ENCODE measurements at regions not wholly inside any gene's neighbourhood (a gene's known extent, or its start where the extent isn't known, plus 50 kb on each side); places are given as distances from the start of the nearest gene placed in this dataset.
A peak's percentile ranks its signal among the peaks of the same experiment; 100 is the strongest.

GRCh38 chr1:188594542-188595235 lies 1765.9 kb downstream of the PLA2G4A start:
- no peak overlapping the region for H3K4me3 ChIP-seq
- DNase-seq: no peak
- H3F3A ChIP-seq (ENCODE audit: insufficient read depth, low read depth): no peaks in the 10 kb centered on the region
- H2AFZ ChIP-seq: no peak overlapping the region
- no peaks in the 10 kb centered on the region for H3K79me2 ChIP-seq (ENCODE audit: low read depth)
- CTCF ChIA-PET: no interaction called here
- H3K36me3 ChIP-seq (ENCODE audit: low read depth): no peaks in the 10 kb centered on the region
- POLR2A ChIA-PET (ENCODE audit: unreplicated experiment): no interaction called here
- no peak overlapping the region for H3K4me2 ChIP-seq
- TF ChIP-seq CTCF (conservative IDR thresholded peaks at IDR 0.05): no peak
- no peak for TF ChIP-seq EZH2 (IDR thresholded peaks at IDR 0.05; ENCODE audit: low read depth)
- no peaks in the 10 kb centered on the region for H4K20me1 ChIP-seq (ENCODE audit: insufficient read depth)
- H3K27ac ChIP-seq: no peak overlapping the region
- intact Hi-C loops (cut with micrococcal nuclease; ENCODE audit: unreplicated experiment): no loop called here
- BruUV-seq (replicated peaks): no TSS peak
- H3K9me3 ChIP-seq (ENCODE audit: insufficient read depth, low read depth): no peaks in the 10 kb centered on the region
- no peaks in the 10 kb centered on the region for H3K4me1 ChIP-seq (replicated peaks; ENCODE audit: insufficient read depth)
- no peaks in the 10 kb centered on the region for H3K27me3 ChIP-seq (ENCODE audit: insufficient read depth, low read depth)
- no peaks in the 10 kb centered on the region for H3K9me2 ChIP-seq (ENCODE audit: insufficient read depth)

- no TSS peak for BruUV-seq (replicated peaks)
- Histone ChIP-seq H3K27ac (no peak overlapping the region), H3K9me3 (ENCODE audit: insufficient read depth, low read depth) (no peaks in the 10 kb centered on the region), H4K20me1 (ENCODE audit: insufficient read depth) (no peaks in the 10 kb centered on the region), H3K79me2 (ENCODE audit: low read depth) (no peaks in the 10 kb centered on the region), H3K4me1 (replicated peaks; ENCODE audit: insufficient read depth) (no peaks in the 10 kb centered on the region), H3K36me3 (ENCODE audit: low read depth) (no peaks in the 10 kb centered on the region), H3F3A (ENCODE audit: insufficient read depth, low read depth) (no peaks in the 10 kb centered on the region), H2AFZ (peak overlapping the region; percentile 63; the same call in 1 of the 2 replicates), H3K4me2 (no peak overlapping the region), H3K27me3 (ENCODE audit: insufficient read depth, low read depth) (no peaks in the 10 kb centered on the region), H3K4me3 (no peak overlapping the region), H3K9me2 (ENCODE audit: insufficient read depth) (no peaks in the 10 kb centered on the region)
- TF ChIP-seq CTCF (conservative IDR thresholded peaks at IDR 0.05) (no peak), EZH2 (IDR thresholded peaks at IDR 0.05; ENCODE audit: low read depth) (no peak)
- ChIA-PET CTCF (no interaction called here), POLR2A (ENCODE audit: unreplicated experiment) (no interaction called here)
- intact Hi-C loops (cut with micrococcal nuclease; ENCODE audit: unreplicated experiment): no loop called here
- no peak for DNase-seq
Observed at GRCh38 chr1:188599313-188599712, 1770.6 kb downstream of the PLA2G4A start.

- no peaks in the 10 kb centered on the region for H4K20me1 ChIP-seq (ENCODE audit: insufficient read depth)
- POLR2A ChIA-PET (ENCODE audit: unreplicated experiment): no interaction called here
- H3K36me3 ChIP-seq (ENCODE audit: low read depth): no peaks in the 10 kb centered on the region
- no peak overlapping the region for H3K27ac ChIP-seq
- H3K79me2 ChIP-seq (ENCODE audit: low read depth): no peaks in the 10 kb centered on the region
- CTCF ChIA-PET: no interaction called here
- H3K27me3 ChIP-seq (ENCODE audit: insufficient read depth, low read depth): no peaks in the 10 kb centered on the region
- no peaks in the 10 kb centered on the region for H3K9me3 ChIP-seq (ENCODE audit: insufficient read depth, low read depth)
- DNase-seq: no peak
- no peak overlapping the region for H2AFZ ChIP-seq
- no peaks in the 10 kb centered on the region for H3F3A ChIP-seq (ENCODE audit: insufficient read depth, low read depth)
- no peak overlapping the region for H3K4me2 ChIP-seq
- H3K4me1 ChIP-seq (replicated peaks; ENCODE audit: insufficient read depth): no peaks in the 10 kb centered on the region
- BruUV-seq (replicated peaks): no TSS peak
- peaks cover 6% of the 10 kb centered on the region; the same call in 1 of the 2 replicates for H3K9me2 ChIP-seq (ENCODE audit: insufficient read depth)
- H3K4me3 ChIP-seq: no peak overlapping the region
- intact Hi-C loops (cut with micrococcal nuclease; ENCODE audit: unreplicated experiment): no loop called here
- TF ChIP-seq EZH2 (IDR thresholded peaks at IDR 0.05; ENCODE audit: low read depth) (no peak), CTCF (conservative IDR thresholded peaks at IDR 0.05) (no peak)
Observed at GRCh38 chr1:188611432-188611831, 1782.7 kb downstream of the PLA2G4A start.

Data from PC-9 (cell line).